ENCODE measurements at regions not wholly inside any gene's neighbourhood (a gene's known extent, or its start where the extent isn't known, plus 50 kb on each side); places are given as distances from the start of the nearest gene placed in this dataset.

DNA sequence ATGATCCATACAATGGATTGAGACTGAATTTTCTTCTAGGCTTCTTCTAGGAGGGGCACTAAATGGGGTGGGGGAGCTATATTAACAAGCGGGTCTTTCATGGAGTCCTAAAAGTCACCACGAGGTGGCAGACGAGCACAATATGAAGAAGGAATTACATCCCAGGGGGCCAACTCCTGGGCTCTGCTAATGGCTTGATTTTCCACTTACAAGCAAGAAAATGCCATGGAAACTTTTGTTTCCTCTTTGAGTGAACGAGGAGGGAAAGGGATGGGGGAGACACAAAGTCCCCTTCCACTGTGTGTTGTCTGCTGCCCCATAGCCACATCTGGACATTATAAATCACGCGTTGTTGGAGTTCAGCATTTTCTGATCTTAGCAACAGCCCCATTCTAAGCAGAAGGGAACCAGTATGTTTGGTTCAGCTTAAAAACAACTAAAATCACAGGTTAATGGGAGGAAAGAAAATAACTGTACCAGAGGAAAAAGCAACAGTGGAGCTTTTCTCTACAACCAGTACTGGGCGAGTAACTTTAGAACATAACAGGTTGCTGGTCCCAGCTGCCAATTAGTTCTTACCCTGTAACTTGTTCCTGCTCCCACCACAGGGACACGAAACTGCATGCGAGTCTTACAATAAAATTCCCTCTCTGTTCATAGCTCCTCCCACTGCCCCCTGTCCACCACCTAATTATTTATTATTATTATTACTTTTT, 285.0 kb upstream of the PARD3B start:
- Histone ChIP-seq H3K4me3 (no peak overlapping the region), H3K36me3 (no peaks in the 10 kb centered on the region), H3K27ac (no peak overlapping the region), H3K27me3 (peaks cover 0 to 3% (median 0%) of the 10 kb centered on the region in 3 donors), H3K9me3 (no peaks in the 10 kb centered on the region), H3K4me1 (peaks cover 0 to 20% (median 5%) of the 10 kb centered on the region in 4 donors)
- intact Hi-C loops (cut with DNase I; ENCODE audit: low total_unique reads) = no loop called here
- TF ChIP-seq, protein P1, sequence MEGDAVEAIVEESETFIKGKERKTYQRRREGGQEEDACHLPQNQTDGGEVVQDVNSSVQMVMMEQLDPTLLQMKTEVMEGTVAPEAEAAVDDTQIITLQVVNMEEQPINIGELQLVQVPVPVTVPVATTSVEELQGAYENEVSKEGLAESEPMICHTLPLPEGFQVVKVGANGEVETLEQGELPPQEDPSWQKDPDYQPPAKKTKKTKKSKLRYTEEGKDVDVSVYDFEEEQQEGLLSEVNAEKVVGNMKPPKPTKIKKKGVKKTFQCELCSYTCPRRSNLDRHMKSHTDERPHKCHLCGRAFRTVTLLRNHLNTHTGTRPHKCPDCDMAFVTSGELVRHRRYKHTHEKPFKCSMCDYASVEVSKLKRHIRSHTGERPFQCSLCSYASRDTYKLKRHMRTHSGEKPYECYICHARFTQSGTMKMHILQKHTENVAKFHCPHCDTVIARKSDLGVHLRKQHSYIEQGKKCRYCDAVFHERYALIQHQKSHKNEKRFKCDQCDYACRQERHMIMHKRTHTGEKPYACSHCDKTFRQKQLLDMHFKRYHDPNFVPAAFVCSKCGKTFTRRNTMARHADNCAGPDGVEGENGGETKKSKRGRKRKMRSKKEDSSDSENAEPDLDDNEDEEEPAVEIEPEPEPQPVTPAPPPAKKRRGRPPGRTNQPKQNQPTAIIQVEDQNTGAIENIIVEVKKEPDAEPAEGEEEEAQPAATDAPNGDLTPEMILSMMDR (IDR thresholded peaks at IDR 0.05) = peak in 5 of 7 experiments; percentile 56 to 70 (median 61)
- no peak for TF ChIP-seq EP300 (IDR thresholded peaks at IDR 0.05)
- 41 to 48% (median 48%) methylated on average over 9 of the region's 9 CpGs for WGBS, 5 donors
- peak; percentile 62 to 91 for DNase-seq

DNA sequence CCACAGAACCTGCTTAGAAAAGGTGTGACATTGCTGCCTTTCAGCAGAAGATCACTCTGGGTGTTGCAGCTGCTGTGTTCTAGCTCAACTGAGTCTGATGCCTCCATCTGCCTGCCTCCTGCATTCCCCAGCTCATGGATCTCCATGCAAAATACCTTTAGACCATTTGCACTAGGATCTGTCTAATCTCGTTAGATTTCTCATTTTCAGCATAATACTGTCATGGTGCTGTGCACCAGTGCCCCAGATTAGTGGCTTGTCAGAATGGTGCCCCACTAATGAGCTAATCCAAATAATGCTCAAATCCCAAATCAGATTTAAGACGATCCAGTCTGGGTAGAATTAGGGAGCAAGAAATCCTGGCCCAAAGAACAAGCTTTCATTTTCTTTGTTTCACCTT, 284.4 kb upstream of the PARD3B start:
- no peak for DNase-seq
- intact Hi-C loops (cut with DNase I; ENCODE audit: low total_unique reads) = no loop called here
- H3K27ac ChIP-seq = no peak overlapping the region
- H3K27me3 ChIP-seq = peaks cover 0 to 3% (median 0%) of the 10 kb centered on the region in 3 donors
- WGBS, 5 donors = 62 to 69% (median 65%) methylated on average over 2 of the region's 2 CpGs
- H3K9me3 ChIP-seq = no peaks in the 10 kb centered on the region
- H3K36me3 ChIP-seq = no peaks in the 10 kb centered on the region
- TF ChIP-seq POLR2A (IDR thresholded peaks at IDR 0.05) = no peak
- TF ChIP-seq, protein P1 (IDR thresholded peaks at IDR 0.05) = no peak
- no peak overlapping the region for H3K4me3 ChIP-seq
- peaks cover 0 to 20% (median 5%) of the 10 kb centered on the region in 4 donors for H3K4me1 ChIP-seq

DNA sequence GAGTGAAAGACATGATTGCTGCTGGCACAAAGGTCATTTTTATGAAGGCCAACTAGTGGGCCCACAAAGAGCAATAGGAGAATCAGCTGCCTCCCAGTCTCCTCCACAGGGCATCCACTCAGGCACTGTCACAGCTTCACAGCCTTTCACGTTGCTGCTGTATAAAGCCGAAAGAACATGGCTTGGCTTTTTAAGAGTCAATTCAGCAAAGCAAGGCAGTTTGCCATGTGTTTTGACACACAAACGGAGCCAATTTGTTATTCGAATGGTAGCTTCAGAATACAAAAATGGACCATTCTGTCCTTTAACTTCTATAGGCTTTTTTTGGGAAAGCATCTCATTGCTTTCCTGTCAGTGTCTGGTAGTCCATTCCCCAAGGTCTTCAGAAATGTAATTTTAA, 283.4 kb upstream of the PARD3B start:
- intact Hi-C loops (cut with DNase I; ENCODE audit: low total_unique reads) = no loop called here
- WGBS, 5 donors = 69 to 90% (median 83%) methylated on average over 4 of the region's 4 CpGs

DNA sequence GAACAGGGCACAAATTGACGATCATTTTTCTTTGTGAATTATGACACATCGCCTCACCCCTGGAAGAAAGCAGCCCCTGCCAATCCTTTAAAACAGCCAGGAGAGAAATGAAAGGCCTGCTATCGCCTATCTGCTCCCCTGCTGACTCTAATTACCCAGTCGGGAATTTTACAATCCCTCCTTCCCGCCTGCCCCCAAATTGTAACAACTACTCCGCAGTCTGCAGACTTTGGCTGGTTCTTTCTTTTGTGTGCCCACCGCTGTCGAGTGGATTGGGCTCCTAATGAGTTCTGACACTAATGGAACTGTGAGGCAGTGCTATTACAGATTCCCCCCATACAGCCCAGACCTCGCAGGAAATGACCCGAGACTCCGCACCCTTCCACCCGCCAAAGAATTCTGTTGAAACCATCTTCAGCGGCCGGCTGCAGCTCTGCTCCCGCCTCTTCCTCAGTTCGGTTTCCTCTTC, 281.2 kb upstream of the PARD3B start:
- intact Hi-C loops (cut with DNase I; ENCODE audit: low total_unique reads) = no loop called here
- H3K9me3 ChIP-seq = no peaks in the 10 kb centered on the region
- H3K4me3 ChIP-seq = no peak overlapping the region
- H3K4me1 ChIP-seq = peaks cover 0 to 13% (median 5%) of the 10 kb centered on the region in 4 donors
- TF ChIP-seq, protein P1 (IDR thresholded peaks at IDR 0.05) = no peak
- TF ChIP-seq POLR2AphosphoS5 (IDR thresholded peaks at IDR 0.05) = no peak
- no peak for TF ChIP-seq EP300 (IDR thresholded peaks at IDR 0.05)
- TF ChIP-seq POLR2A (IDR thresholded peaks at IDR 0.05) = no peak
- no peak overlapping the region for H3K27ac ChIP-seq
- 76 to 90% (median 79%) methylated on average over 16 of the region's 16 CpGs for WGBS, 5 donors
- peaks cover 0 to 3% (median 0%) of the 10 kb centered on the region in 3 donors for H3K27me3 ChIP-seq
- DNase-seq = no peak
- no peaks in the 10 kb centered on the region for H3K36me3 ChIP-seq

More for the DNA sequence above, 283.4 kb upstream of the PARD3B start:
- H3K9me3 ChIP-seq = no peaks in the 10 kb centered on the region
- TF ChIP-seq EP300 (IDR thresholded peaks at IDR 0.05) = no peak
- no peak for TF ChIP-seq POLR2A (IDR thresholded peaks at IDR 0.05)
- TF ChIP-seq POLR2AphosphoS5 (IDR thresholded peaks at IDR 0.05) = no peak
- TF ChIP-seq, protein P1 (IDR thresholded peaks at IDR 0.05) = no peak
- H3K36me3 ChIP-seq = no peaks in the 10 kb centered on the region
- H3K4me1 ChIP-seq = peaks cover 0 to 20% (median 5%) of the 10 kb centered on the region in 4 donors
- no peak overlapping the region for H3K27ac ChIP-seq
- no peak for DNase-seq
- H3K27me3 ChIP-seq = peaks cover 0 to 3% (median 0%) of the 10 kb centered on the region in 3 donors
- no peak overlapping the region for H3K4me3 ChIP-seq

Measured in stomach (tissue), 8 donors.